ENCODE measurements at regions not wholly inside any gene's neighbourhood (a gene's known extent, or its start where the extent isn't known, plus 50 kb on each side); places are given as distances from the start of the nearest gene placed in this dataset.
"Not testable (repeated sequence)": the region's sequence is repeated elsewhere in the genome, so short reads cannot be mapped to it uniquely, and the experiment has no call there.

GRCh38 chr2:145374165-145374564 lies 854.2 kb upstream of the ZEB2 start:
- no peak overlapping the region for H3K27ac ChIP-seq (ENCODE audit: low read length)
- H3K4me2 ChIP-seq (ENCODE audit: low read length) = no peak overlapping the region
- H3K27me3 ChIP-seq (ENCODE audit: low read length) = no peaks in the 10 kb centered on the region
- intact Hi-C loops (cut with micrococcal nuclease) = no loop called here
- H3K9me3 ChIP-seq (ENCODE audit: low read length) = no peaks in the 10 kb centered on the region
- no peak for DNase-seq
- BruUV-seq (replicated peaks) = no TSS peak
- no peak overlapping the region for H3K4me3 ChIP-seq (ENCODE audit: low read length)
- no peaks in the 10 kb centered on the region for H3K79me2 ChIP-seq (ENCODE audit: low read length)
- CTCF ChIA-PET = no interaction called here
- H3K9ac ChIP-seq (ENCODE audit: low read length) = no peak overlapping the region
- H2AFZ ChIP-seq (ENCODE audit: low read length) = no peak overlapping the region
- TF ChIP-seq EZH2phosphoT487 (IDR thresholded peaks at IDR 0.05; ENCODE audit: borderline replicate concordance, low read length) = no peak
- no peak for TF ChIP-seq EZH2 (IDR thresholded peaks at IDR 0.05; ENCODE audit: low read length, unreplicated experiment)
- TF ChIP-seq CTCF (conservative IDR thresholded peaks at IDR 0.05; ENCODE audit: low read depth, low read length) = no peak
- H4K20me1 ChIP-seq (ENCODE audit: low read length) = no peaks in the 10 kb centered on the region
- no peaks in the 10 kb centered on the region for H3K36me3 ChIP-seq (ENCODE audit: low read depth, low read length)
- ATAC-seq = no peak
- no peaks in the 10 kb centered on the region for H3K9me2 ChIP-seq (replicated peaks; ENCODE audit: low read length)
- POLR2A ChIA-PET (ENCODE audit: unreplicated experiment) = interaction anchor here (0.6 kb wide), 1 partner anchor 14 kb away, joined by 3 read pairs; no protein-coding TSS in a partner anchor
- H3K4me1 ChIP-seq (ENCODE audit: insufficient read depth, low read length) = no peaks in the 10 kb centered on the region
- H3F3A ChIP-seq (ENCODE audit: low read length, unreplicated experiment) = no peaks in the 10 kb centered on the region

DNA sequence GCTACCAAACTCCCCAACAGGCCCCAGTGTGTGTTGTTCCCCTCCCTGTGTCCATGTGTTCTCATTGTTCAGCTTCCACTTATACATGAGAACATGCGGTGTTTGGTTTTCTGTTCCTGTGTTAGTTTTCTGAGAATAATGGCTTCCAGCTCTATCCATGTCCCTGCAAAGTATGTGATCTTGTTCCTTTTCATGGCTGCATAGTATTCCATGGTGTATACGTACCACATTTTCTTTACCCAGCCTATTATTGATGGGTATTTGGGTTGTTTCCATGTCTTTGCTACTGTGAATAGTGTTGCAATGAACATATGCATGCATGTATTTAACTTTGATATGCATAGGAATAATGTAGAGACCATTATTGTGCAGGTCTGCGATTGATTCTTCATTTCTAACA lies 847.4 kb upstream of the ZEB2 start:
- H3K4me1 ChIP-seq (ENCODE audit: insufficient read depth, low read length); H3K9ac ChIP-seq (ENCODE audit: low read length); H3K36me3 ChIP-seq (ENCODE audit: low read depth, low read length); H3K27me3 ChIP-seq (ENCODE audit: low read length); H4K20me1 ChIP-seq (ENCODE audit: low read length); POLR2A ChIA-PET (ENCODE audit: unreplicated experiment); intact Hi-C loops (cut with micrococcal nuclease); H2AFZ ChIP-seq (ENCODE audit: low read length); BruUV-seq (replicated peaks); H3K9me3 ChIP-seq (ENCODE audit: low read length); H3K27ac ChIP-seq (ENCODE audit: low read length); ATAC-seq; H3K9me2 ChIP-seq (replicated peaks; ENCODE audit: low read length); CTCF ChIA-PET; DNase-seq; H3F3A ChIP-seq (ENCODE audit: low read length, unreplicated experiment); H3K4me3 ChIP-seq (ENCODE audit: low read length); H3K4me2 ChIP-seq (ENCODE audit: low read length); H3K79me2 ChIP-seq (ENCODE audit: low read length): not testable (repeated sequence)

- no peaks in the 10 kb centered on the region for H3K4me1 ChIP-seq (ENCODE audit: insufficient read depth, low read length)
- no peaks in the 10 kb centered on the region for H3K9me2 ChIP-seq (replicated peaks; ENCODE audit: low read length)
- ChIA-PET POLR2A (ENCODE audit: unreplicated experiment) (no interaction called here), CTCF (no interaction called here)
- H4K20me1 ChIP-seq (ENCODE audit: low read length) = no peaks in the 10 kb centered on the region
- ATAC-seq (no peak), DNase-seq (no peak)
- no peak overlapping the region for H3K4me2 ChIP-seq (ENCODE audit: low read length)
- no peaks in the 10 kb centered on the region for H3K27me3 ChIP-seq (ENCODE audit: low read length)
- no peaks in the 10 kb centered on the region for H3K9me3 ChIP-seq (ENCODE audit: low read length)
- no peak overlapping the region for H3K9ac ChIP-seq (ENCODE audit: low read length)
- no peak overlapping the region for H3K27ac ChIP-seq (ENCODE audit: low read length)
- no peaks in the 10 kb centered on the region for H3K79me2 ChIP-seq (ENCODE audit: low read length)
- BruUV-seq (replicated peaks) = no TSS peak
- H3K36me3 ChIP-seq (ENCODE audit: low read depth, low read length) = no peaks in the 10 kb centered on the region
- no peak overlapping the region for H3K4me3 ChIP-seq (ENCODE audit: low read length)
- intact Hi-C loops (cut with micrococcal nuclease) = no loop called here
- H3F3A ChIP-seq (ENCODE audit: low read length, unreplicated experiment) = no peaks in the 10 kb centered on the region
- TF ChIP-seq EZH2 (IDR thresholded peaks at IDR 0.05; ENCODE audit: low read length, unreplicated experiment) (no peak), CTCF (conservative IDR thresholded peaks at IDR 0.05; ENCODE audit: low read depth, low read length) (no peak), EZH2phosphoT487 (IDR thresholded peaks at IDR 0.05; ENCODE audit: borderline replicate concordance, low read length) (no peak)
- H2AFZ ChIP-seq (ENCODE audit: low read length) = no peak overlapping the region
These were observed 846.4 kb upstream of the ZEB2 start for GRCh38 chr2:145366341-145366740.

Data from PC-3 (cell line).